ENCODE measurements at regions not wholly inside any gene's neighbourhood (a gene's known extent, or its start where the extent isn't known, plus 50 kb on each side); places are given as distances from the start of the nearest gene placed in this dataset.

DNA sequence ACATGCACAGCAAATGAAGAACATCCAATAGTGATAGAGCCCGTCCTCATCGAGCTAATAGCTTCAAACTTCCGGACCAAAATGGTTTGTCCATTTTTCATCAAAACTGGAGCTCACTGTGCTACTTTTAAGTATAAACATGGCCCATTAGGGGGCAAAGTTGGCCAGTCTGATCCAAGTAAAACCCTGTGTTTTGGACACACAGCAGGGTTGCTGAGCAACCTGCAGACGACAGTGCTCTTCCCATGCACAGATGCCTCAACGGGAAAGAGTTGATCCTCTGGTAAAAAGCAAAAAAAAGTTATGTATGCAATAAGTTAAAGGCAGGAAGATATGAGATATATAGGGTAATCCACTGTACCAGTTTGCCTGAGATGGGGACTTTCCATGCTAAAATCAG lies 244.0 kb upstream of the THBS1 start:
- Histone ChIP-seq H3K79me2 (ENCODE audit: insufficient read depth, low read length) (no peaks in the 10 kb centered on the region), H3K4me3 (ENCODE audit: insufficient read depth, low read length, poor library complexity, severe bottlenecking) (no peak overlapping the region), H3K9me3 (ENCODE audit: insufficient read depth, low read length) (no peaks in the 10 kb centered on the region), H2AFZ (ENCODE audit: low read depth, low read length, severe bottlenecking) (no peak overlapping the region), H3K27me3 (ENCODE audit: low read length) (no peaks in the 10 kb centered on the region), H3K9ac (ENCODE audit: low read length) (no peak overlapping the region), H4K20me1 (ENCODE audit: low read depth, low read length) (no peaks in the 10 kb centered on the region), H3K27ac (ENCODE audit: low read depth, low read length) (no peak overlapping the region), H3F3A (ENCODE audit: insufficient read depth) (no peaks in the 10 kb centered on the region), H3K4me2 (ENCODE audit: low read depth, low read length, poor library complexity, severe bottlenecking) (no peak overlapping the region), H3K36me3 (ENCODE audit: low read length) (no peaks in the 10 kb centered on the region), H3K9me2 (replicated peaks; ENCODE audit: insufficient read depth, low read length) (no peaks in the 10 kb centered on the region)
- no peak for TF ChIP-seq EZH2phosphoT487 (conservative IDR thresholded peaks at IDR 0.05; ENCODE audit: low read length)
- TF ChIP-seq, protein P1, sequence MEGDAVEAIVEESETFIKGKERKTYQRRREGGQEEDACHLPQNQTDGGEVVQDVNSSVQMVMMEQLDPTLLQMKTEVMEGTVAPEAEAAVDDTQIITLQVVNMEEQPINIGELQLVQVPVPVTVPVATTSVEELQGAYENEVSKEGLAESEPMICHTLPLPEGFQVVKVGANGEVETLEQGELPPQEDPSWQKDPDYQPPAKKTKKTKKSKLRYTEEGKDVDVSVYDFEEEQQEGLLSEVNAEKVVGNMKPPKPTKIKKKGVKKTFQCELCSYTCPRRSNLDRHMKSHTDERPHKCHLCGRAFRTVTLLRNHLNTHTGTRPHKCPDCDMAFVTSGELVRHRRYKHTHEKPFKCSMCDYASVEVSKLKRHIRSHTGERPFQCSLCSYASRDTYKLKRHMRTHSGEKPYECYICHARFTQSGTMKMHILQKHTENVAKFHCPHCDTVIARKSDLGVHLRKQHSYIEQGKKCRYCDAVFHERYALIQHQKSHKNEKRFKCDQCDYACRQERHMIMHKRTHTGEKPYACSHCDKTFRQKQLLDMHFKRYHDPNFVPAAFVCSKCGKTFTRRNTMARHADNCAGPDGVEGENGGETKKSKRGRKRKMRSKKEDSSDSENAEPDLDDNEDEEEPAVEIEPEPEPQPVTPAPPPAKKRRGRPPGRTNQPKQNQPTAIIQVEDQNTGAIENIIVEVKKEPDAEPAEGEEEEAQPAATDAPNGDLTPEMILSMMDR (IDR thresholded peaks at IDR 0.05; ENCODE audit: insufficient read depth, low read length, poor library complexity, severe bottlenecking) = no peak

DNA sequence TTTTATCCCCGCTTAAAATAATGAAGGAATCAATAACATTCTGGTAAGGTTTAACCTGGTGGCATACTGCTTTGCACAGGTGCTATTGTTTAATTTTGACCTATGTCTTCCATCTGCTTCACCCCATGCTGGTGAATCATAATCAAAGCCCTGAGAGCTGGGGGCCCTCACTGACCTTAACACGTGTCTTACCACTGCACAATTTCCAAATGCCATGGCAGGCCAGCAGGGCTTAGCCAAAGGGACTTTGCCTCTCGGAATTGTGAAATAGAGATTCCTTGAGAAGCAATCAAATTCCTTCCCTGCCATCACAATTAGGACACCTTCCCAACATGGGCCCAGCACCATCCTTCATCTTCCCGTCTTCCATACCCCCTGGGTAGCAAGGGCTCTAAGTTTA lies 242.6 kb upstream of the THBS1 start:
- Histone ChIP-seq H3F3A (ENCODE audit: insufficient read depth) (no peaks in the 10 kb centered on the region), H3K9me3 (ENCODE audit: insufficient read depth, low read length) (no peaks in the 10 kb centered on the region), H3K79me2 (ENCODE audit: insufficient read depth, low read length) (no peaks in the 10 kb centered on the region)

DNA sequence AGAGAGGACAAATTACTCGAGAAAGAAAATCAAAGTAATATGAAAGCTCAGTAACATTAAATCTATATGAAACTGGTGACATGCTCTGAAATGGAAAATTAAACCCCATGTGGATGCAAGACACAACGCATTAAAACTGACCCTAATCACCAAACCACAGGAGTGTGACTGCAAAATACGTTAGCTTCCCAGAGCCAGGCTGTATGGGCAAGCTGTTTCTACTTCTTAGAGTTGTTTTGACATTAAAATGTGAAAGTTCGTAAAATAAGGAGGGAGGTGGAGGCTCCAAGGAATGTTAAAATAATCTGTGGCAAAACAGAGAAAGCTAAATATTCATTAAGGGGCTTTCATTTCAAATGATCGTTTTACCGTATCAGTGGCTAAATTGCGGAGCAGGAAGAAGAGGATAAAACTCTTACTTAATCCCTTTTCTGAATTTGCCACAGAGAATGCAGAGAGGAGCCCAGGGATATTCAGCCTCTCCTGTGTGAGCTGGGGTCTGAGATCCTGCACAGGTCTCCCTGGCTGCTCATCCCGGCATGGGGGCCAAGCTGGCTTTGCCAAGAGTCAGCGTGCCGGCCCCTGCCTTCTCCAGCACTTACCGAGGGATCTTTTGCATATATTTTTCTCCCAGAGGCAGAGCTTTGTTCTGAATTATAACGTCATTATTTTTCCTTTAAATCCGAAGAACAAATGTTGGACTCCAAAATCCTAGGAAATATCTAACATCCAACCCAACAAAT lies 239.8 kb upstream of the THBS1 start:
- Histone ChIP-seq H4K20me1 (ENCODE audit: low read depth, low read length) (no peaks in the 10 kb centered on the region), H3K4me3 (ENCODE audit: insufficient read depth, low read length, poor library complexity, severe bottlenecking) (no peak overlapping the region), H3K9me3 (ENCODE audit: insufficient read depth, low read length) (no peaks in the 10 kb centered on the region), H3F3A (ENCODE audit: insufficient read depth) (no peaks in the 10 kb centered on the region), H3K9ac (ENCODE audit: low read length) (no peak overlapping the region), H3K36me3 (ENCODE audit: low read length) (no peaks in the 10 kb centered on the region), H3K9me2 (replicated peaks; ENCODE audit: insufficient read depth, low read length) (no peaks in the 10 kb centered on the region), H3K27me3 (ENCODE audit: low read length) (no peaks in the 10 kb centered on the region), H3K4me2 (ENCODE audit: low read depth, low read length, poor library complexity, severe bottlenecking) (no peak overlapping the region), H2AFZ (ENCODE audit: low read depth, low read length, severe bottlenecking) (no peak overlapping the region), H3K79me2 (ENCODE audit: insufficient read depth, low read length) (no peaks in the 10 kb centered on the region), H3K27ac (ENCODE audit: low read depth, low read length) (no peak overlapping the region)
- TF ChIP-seq, protein P1 (IDR thresholded peaks at IDR 0.05; ENCODE audit: insufficient read depth, low read length, poor library complexity, severe bottlenecking) = no peak
- no peak for TF ChIP-seq EZH2phosphoT487 (conservative IDR thresholded peaks at IDR 0.05; ENCODE audit: low read length)

More for the DNA sequence above, 242.6 kb upstream of the THBS1 start:
- H3K4me2 ChIP-seq (ENCODE audit: low read depth, low read length, poor library complexity, severe bottlenecking) = no peak overlapping the region
- no peaks in the 10 kb centered on the region for H4K20me1 ChIP-seq (ENCODE audit: low read depth, low read length)
- H3K27me3 ChIP-seq (ENCODE audit: low read length) = no peaks in the 10 kb centered on the region
- H3K9me2 ChIP-seq (replicated peaks; ENCODE audit: insufficient read depth, low read length) = no peaks in the 10 kb centered on the region
- H3K4me3 ChIP-seq (ENCODE audit: insufficient read depth, low read length, poor library complexity, severe bottlenecking) = no peak overlapping the region
- TF ChIP-seq, protein P1 (IDR thresholded peaks at IDR 0.05; ENCODE audit: insufficient read depth, low read length, poor library complexity, severe bottlenecking) = no peak
- no peak for TF ChIP-seq EZH2phosphoT487 (conservative IDR thresholded peaks at IDR 0.05; ENCODE audit: low read length)
- H3K27ac ChIP-seq (ENCODE audit: low read depth, low read length) = no peak overlapping the region
- H2AFZ ChIP-seq (ENCODE audit: low read depth, low read length, severe bottlenecking) = no peak overlapping the region
- H3K9ac ChIP-seq (ENCODE audit: low read length) = no peak overlapping the region
- no peaks in the 10 kb centered on the region for H3K36me3 ChIP-seq (ENCODE audit: low read length)

All from SU-DHL-6 (cell line).